A673 (cell line): ENCODE measurements at regions not wholly inside any gene's neighbourhood (a gene's known extent, or its start where the extent isn't known, plus 50 kb on each side); places are given as distances from the start of the nearest gene placed in this dataset.

Experiments
- EZH2 ChIP-seq: fragments of 200-600 bp; sonication (generic); IDR thresholded peaks from 2 replicates; pipeline ENCODE4 v1.6.1; 2017; ENCODE audit warnings: borderline replicate concordance, low read depth, mild to moderate bottlenecking, mixed read lengths, antibody characterized with exemption, low read length; ENCODE audit not compliant: poor library complexity, severe bottlenecking
- TF ChIP-seq, protein P1 (sequence below): fragments of 300-800, 200-600 bp; sonication (generic); conservative IDR thresholded peaks from 2 replicates; pipeline ENCODE4 v1.5.1; 2017; ENCODE audit warnings: low read depth, mild to moderate bottlenecking, antibody characterized with exemption, low read length, moderate library complexity, mixed read lengths

DNA sequence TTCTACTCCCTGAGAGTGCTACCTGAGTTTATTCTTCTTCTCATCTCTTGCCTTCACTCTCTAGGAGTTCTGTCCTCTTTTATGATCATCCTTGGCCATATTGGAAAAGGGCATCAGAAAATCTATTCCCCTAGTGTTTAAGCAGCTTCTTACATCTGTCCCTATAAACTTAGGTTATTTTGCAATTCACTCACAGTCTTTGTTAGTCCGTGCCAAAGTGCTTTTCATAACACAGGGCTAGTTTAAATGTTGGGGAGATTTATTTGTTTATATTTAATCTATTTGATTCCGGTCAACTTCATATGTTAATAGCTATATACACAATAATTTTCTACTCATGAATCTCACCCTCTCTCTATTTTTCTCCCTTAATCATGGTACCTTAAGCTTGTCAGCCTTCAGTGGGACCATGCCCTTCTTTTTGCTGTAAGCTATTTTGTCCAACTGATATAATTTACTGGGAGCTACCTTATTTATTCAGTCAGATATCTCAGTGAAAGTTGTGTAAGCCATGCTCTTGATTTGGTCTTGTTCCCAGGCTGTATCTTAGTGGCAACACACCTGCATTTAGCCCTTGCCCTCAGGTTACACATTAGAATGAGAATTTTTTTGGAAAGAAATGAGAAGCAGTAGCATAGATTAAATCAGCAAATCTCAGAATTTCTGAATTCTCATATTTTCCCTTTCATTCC, 106.3 kb upstream of the SMYD2 start:
- TF ChIP-seq, protein P1, sequence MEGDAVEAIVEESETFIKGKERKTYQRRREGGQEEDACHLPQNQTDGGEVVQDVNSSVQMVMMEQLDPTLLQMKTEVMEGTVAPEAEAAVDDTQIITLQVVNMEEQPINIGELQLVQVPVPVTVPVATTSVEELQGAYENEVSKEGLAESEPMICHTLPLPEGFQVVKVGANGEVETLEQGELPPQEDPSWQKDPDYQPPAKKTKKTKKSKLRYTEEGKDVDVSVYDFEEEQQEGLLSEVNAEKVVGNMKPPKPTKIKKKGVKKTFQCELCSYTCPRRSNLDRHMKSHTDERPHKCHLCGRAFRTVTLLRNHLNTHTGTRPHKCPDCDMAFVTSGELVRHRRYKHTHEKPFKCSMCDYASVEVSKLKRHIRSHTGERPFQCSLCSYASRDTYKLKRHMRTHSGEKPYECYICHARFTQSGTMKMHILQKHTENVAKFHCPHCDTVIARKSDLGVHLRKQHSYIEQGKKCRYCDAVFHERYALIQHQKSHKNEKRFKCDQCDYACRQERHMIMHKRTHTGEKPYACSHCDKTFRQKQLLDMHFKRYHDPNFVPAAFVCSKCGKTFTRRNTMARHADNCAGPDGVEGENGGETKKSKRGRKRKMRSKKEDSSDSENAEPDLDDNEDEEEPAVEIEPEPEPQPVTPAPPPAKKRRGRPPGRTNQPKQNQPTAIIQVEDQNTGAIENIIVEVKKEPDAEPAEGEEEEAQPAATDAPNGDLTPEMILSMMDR: no peak
- TF ChIP-seq EZH2: no peak
